Activated naive CD4-positive, alpha-beta T cell treated with anti-CD3 and anti-CD28 coated beads, Interleukin-2, amount 50 U/mL, for 72 hours (primary cell): ENCODE measurements at regions not wholly inside any gene's neighbourhood (a gene's known extent, or its start where the extent isn't known, plus 50 kb on each side); places are given as distances from the start of the nearest gene placed in this dataset.

Experiments
- ATAC-seq, 2 donors: fragments of 150-1000 bp; cut with Tn5 transposase; 2 replicates each; pipeline ENCODE4 v1.10.0; 2021; ENCODE audit warnings: mild to moderate bottlenecking in 2 of 2, moderate library complexity in 2 of 2
- DNase-seq, 2 donors: peaks; one replicate each; pipeline ENCODE4 v3.0.0; 2021 to 2022; ENCODE audit warnings: low spot score in 2 of 2
- H3K27ac Mint-ChIP-seq, 2 donors: one replicate each; pipeline ENCODE4 v1.8.0; 2022; ENCODE audit warnings: mild to moderate bottlenecking in 2 of 2, mixed read lengths in 2 of 2
- H3K36me3 Mint-ChIP-seq, 2 donors: one replicate each; pipeline ENCODE4 v1.8.0; 2022; ENCODE audit warnings: mixed read lengths in 2 of 2
- H3K9me3 Mint-ChIP-seq, 2 donors: one replicate each; pipeline ENCODE4 v1.8.0; 2022; ENCODE audit warnings: mixed read lengths in 2 of 2

DNA sequence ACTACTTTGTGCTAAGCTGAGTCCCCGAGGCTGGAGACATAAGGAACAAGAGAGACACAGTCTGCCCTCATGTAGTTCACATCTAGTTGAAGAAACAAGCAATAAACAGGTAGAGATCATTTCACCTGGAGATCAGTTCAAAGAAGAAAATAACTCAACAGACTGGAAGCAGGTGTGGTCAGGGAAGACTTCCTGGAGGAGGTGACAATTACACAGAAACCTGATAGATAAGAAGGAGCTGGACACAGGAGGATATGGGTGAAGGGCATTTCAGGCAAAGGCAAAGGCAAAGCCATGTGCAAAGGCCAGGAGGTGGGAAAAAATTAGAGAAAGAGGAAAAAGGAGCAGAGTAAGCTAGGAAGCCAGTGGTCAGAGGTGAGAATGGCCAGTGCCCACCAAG is 115.6 kb downstream of the MN1 start:
- DNase-seq: no peak
- H3K27ac Mint-ChIP-seq: no peak overlapping the region
- H3K36me3 Mint-ChIP-seq: no peaks in the 10 kb centered on the region
- ATAC-seq: no peak
- peaks cover 4 to 5% of the 10 kb centered on the region in 2 donors for H3K9me3 Mint-ChIP-seq

DNA sequence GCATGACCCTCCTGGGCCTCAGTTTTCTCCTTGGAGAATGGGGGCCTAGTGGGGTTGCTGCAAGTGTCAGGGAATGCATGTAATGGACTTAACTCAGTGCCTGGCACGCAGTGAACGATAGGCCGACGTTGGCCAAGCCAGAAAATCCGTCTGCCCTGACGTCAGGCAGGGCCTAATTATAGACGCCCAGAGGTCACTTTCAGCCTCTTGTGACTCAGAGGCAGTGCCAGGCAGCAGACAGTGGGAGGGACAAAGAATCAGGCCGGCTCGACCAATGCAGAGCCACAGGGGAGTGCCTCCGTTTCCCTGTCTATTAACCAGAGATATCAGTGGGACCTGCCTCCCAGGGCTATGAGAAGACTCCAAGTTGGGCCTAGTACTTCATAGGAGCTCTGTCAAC is 115.0 kb downstream of the MN1 start:
- no peak for ATAC-seq
- Mint-ChIP-seq H3K27ac (no peak overlapping the region), H3K36me3 (no peaks in the 10 kb centered on the region), H3K9me3 (peaks cover 4 to 5% of the 10 kb centered on the region in 2 donors)
- no peak for DNase-seq

DNA sequence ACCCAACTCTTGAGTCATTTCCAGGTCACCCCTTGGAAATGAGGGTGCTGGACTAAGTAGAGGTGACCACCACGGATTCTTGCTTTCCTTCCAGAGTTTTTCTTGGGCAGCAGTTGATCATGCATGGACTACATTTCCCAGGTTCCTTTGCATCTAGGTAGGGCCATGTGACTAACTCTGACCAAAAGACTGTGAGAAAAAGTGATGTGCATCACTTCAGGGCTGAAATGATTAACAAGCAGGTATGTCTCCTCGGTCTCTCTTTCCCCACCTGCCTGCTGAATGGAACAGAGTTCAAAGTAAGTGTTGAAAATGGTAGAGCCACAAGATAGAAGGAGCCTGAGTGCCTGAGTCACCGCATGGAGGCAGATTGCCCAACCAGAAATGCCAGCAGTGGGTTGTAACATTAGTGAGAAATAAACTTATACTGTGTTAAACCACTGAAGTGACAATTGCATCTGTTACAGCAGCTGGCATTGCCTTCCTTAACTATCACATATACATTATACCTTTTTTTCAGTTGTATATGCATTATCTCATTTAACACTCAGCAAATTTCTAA is 113.5 kb downstream of the MN1 start:
- no peak overlapping the region for H3K27ac Mint-ChIP-seq
- DNase-seq: no peak
- no peak for ATAC-seq
- H3K9me3 Mint-ChIP-seq: peaks cover 4 to 5% of the 10 kb centered on the region in 2 donors
- H3K36me3 Mint-ChIP-seq: no peaks in the 10 kb centered on the region

DNA sequence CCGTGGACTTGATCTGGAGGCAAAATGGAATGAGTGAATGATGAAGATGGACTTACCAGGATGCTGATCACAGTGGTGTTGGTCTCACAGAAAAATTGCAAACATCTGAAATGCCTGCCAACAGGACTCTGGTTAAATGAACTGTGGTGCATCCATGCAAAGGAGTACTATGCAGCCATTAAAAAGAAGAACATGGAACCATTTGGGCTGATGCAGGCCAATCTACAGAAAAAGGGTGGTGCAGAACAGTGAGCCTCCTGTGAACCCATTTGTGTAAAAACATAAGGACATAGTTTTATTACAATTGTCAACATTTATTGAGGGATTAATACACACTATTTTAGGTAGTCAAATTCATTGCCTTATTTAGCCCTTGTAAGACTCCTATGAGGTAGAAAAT is 111.9 kb downstream of the MN1 start:
- ATAC-seq: no peak
- DNase-seq: no peak

DNA sequence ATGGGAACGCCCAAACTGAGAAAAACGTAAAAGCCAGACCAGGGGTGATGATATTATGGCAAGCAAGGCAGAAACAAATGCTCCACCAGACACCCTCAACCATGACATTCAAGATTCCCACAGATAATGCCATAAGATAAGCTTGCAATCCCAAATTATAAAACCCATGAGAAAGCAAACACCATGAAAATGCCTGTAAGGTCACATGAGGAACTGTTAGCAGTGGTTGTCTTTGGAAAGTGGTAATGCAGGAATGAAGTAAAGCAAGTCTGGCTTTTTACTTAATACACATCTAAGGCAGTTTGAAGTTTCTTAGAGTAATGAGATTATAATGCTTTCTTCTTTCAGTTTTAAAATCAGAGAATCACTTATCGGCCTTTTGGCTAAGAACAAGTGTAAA is 111.0 kb downstream of the MN1 start:
- Mint-ChIP-seq H3K36me3 (no peaks in the 10 kb centered on the region), H3K9me3 (peaks cover 4 to 9% of the 10 kb centered on the region in 2 donors), H3K27ac (no peak overlapping the region)
- ATAC-seq (no peak), DNase-seq (no peak)

More for the DNA sequence above, 111.9 kb downstream of the MN1 start:
- Mint-ChIP-seq H3K9me3 (peaks cover 4 to 5% of the 10 kb centered on the region in 2 donors), H3K36me3 (no peaks in the 10 kb centered on the region), H3K27ac (no peak overlapping the region)

DNA sequence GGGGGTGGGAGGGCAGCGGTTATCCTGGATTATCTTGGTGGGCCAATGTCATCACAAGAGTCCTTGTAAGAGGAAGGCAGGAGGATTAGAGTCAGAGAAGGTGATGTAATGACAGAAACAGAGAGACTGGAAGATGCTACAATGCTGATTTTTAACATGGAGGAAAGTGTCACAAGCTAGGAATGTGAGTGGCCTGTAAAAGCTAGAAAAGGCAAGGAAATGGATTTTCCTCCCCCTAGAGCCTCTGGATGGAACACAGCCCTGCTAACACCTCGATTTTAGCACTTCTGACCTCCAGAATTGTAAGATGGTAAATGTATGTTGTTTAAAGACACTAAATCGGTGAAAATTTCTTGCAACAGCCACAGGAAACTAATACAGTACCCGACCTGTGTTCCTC is 109.3 kb downstream of the MN1 start:
- Mint-ChIP-seq H3K9me3 (peaks cover 6 to 11% of the 10 kb centered on the region in 2 donors), H3K36me3 (peaks cover 0 to 3% of the 10 kb centered on the region in 2 donors)

DNA sequence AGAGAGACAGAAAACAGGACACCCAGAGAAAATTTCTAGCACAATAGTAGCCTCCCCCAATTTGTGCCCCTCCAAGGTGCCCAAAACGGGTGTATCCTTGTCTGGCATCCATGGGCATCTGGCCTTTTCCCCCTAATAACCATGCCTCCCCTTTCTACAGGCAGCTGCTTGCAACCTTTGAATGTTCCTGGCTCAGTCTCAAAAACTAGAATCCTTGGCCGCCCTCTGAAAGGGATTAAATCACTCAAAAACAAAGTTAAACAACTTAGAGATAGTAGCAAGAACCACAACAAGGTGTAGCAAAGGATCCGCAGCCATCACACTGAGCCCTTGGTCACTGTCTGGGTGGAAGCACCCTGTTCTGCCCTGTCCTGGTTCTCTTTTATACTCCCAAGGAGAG is 105.6 kb downstream of the MN1 start:
- Mint-ChIP-seq H3K36me3 (peaks cover 0 to 12% of the 10 kb centered on the region in 2 donors), H3K27ac (no peak overlapping the region), H3K9me3 (peaks cover 7 to 10% of the 10 kb centered on the region in 2 donors)
- no peak for DNase-seq
- ATAC-seq: no peak

More for the DNA sequence above, 109.3 kb downstream of the MN1 start:
- DNase-seq: no peak
- ATAC-seq: no peak
- no peak overlapping the region for H3K27ac Mint-ChIP-seq

DNA sequence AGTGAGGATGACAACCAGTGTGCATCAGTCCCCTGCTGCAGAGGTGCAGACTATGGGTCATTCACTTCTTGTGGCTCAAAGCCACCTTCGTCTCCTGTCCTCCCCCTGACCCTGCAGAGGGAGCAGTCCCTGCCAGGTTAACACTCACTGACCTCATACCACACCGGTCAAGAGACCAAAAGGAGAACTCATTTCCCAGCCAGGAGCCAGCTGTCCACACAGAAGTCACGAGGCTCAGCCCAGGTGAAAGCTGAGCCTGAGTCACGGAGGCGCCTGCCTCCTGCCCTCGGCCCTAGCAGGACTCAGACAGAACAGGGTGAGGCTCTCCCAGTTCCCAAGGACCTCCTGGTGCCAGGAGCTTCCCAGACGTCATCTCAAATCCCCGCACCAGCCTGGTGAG is 103.7 kb downstream of the MN1 start:
- ATAC-seq (no peak), DNase-seq (no peak)
- no peak overlapping the region for H3K27ac Mint-ChIP-seq
- H3K36me3 Mint-ChIP-seq: peaks cover 0 to 12% of the 10 kb centered on the region in 2 donors
- H3K9me3 Mint-ChIP-seq: peaks cover 7 to 10% of the 10 kb centered on the region in 2 donors
